ENCODE measurements at regions not wholly inside any gene's neighbourhood (a gene's known extent, or its start where the extent isn't known, plus 50 kb on each side); places are given as distances from the start of the nearest gene placed in this dataset.

DNA sequence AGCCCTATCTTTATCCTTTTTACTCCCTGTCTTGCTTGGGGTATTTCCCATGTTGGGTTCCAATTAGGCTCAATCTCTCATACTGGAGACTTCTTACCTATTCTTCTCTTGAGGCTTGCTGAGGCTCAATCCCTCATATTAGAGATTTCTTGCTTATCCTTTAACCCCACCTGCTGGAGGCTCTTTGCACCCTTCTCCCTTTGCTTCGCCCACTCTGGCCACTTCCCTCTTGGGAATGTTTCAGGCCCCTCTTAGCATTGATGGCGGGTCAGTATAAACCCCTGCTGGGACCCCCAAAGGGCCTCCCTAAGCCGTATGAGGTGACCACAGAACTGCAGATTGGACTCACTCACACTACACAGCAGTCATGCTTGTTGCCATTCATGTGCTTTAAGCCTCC, 69.3 kb upstream of the CDK20 start (continued):
- TF ChIP-seq SRF (IDR thresholded peaks at IDR 0.05; ENCODE audit: low read depth, low read length) (no peak), HDAC2 (IDR thresholded peaks at IDR 0.05; ENCODE audit: borderline replicate concordance in 1 of 2, low read depth in 2 of 2, low read length in 2 of 2) (no peak), SAP30 (IDR thresholded peaks at IDR 0.05; ENCODE audit: insufficient read depth, insufficient replicate concordance, low read length) (no peak)
